Trophoblast cell (in vitro differentiated cells and primary cell): ENCODE measurements at regions not wholly inside any gene's neighbourhood (a gene's known extent, or its start where the extent isn't known, plus 50 kb on each side); places are given as distances from the start of the nearest gene placed in this dataset.

Source experiments
- DNase-seq, 2 donors: peaks; one replicate each; pipeline ENCODE4 v3.0.0-alpha.2; 2016
- H2AFZ ChIP-seq: 2 replicates; pipeline ENCODE4 v1.6.1; 2013; ENCODE audit warnings: low read length, moderate library complexity, mild to moderate bottlenecking; ENCODE audit not compliant: insufficient read depth, poor library complexity
- H2AK5ac ChIP-seq: 2 replicates; pipeline ENCODE4 v1.6.1; 2013; ENCODE audit warnings: mild to moderate bottlenecking, low read length
- H2BK120ac ChIP-seq: 2 replicates; pipeline ENCODE4 v1.6.1; 2013; ENCODE audit warnings: low read length, mild to moderate bottlenecking, moderate library complexity; ENCODE audit not compliant: insufficient read depth, poor library complexity
- H2BK12ac ChIP-seq: 2 replicates; pipeline ENCODE4 v1.6.1; 2013; ENCODE audit warnings: mild to moderate bottlenecking, low read length, moderate library complexity
- H2BK5ac ChIP-seq: 2 replicates; pipeline ENCODE4 v1.6.1; 2013; ENCODE audit warnings: low read length, low read depth, moderate library complexity, mild to moderate bottlenecking; ENCODE audit not compliant: poor library complexity
- H3K14ac ChIP-seq: 2 replicates; pipeline ENCODE4 v1.6.1; 2013; ENCODE audit warnings: mild to moderate bottlenecking, low read length
- H3K18ac ChIP-seq: 2 replicates; pipeline ENCODE4 v1.6.1; 2013; ENCODE audit warnings: mild to moderate bottlenecking, low read length
- H3K23ac ChIP-seq: 2 replicates; pipeline ENCODE4 v1.6.1; 2013; ENCODE audit warnings: low read length
- H3K27ac ChIP-seq: 2 replicates; pipeline ENCODE4 v1.5.1; 2013; ENCODE audit warnings: low read depth, mild to moderate bottlenecking, inconsistent platforms, low read length, moderate library complexity
- H3K27me3 ChIP-seq: 2 replicates; pipeline ENCODE4 v1.6.1; 2013; ENCODE audit warnings: inconsistent platforms, mild to moderate bottlenecking, low read length, moderate library complexity; ENCODE audit not compliant: insufficient read depth
- H3K36me3 ChIP-seq, 2 experiments: 1 replicate in 1 of 2; 2 replicates in 1 of 2; pipeline ENCODE4 v1.6.1; 2013; ENCODE audit warnings: low read length in 2 of 2, mild to moderate bottlenecking in 2 of 2, moderate library complexity in 1 of 2; ENCODE audit not compliant: insufficient read depth in 2 of 2, control insufficient read depth in 1 of 2
- H3K4ac ChIP-seq: 2 replicates; pipeline ENCODE4 v1.6.1; 2013; ENCODE audit warnings: low read depth, mild to moderate bottlenecking, low read length, moderate library complexity
- H3K4me1 ChIP-seq, 2 experiments: 1 replicate in 1 of 2; 2 replicates in 1 of 2; pipeline ENCODE4 v1.6.1; 2013; ENCODE audit warnings: low read length in 2 of 2, mild to moderate bottlenecking in 2 of 2, moderate library complexity in 1 of 2; ENCODE audit not compliant: insufficient read depth in 2 of 2, control insufficient read depth in 1 of 2
- H3K4me2 ChIP-seq: 2 replicates; pipeline ENCODE4 v1.6.1; 2013; ENCODE audit warnings: inconsistent platforms, mild to moderate bottlenecking, low read length, moderate library complexity
- H3K4me3 ChIP-seq: 2 replicates; pipeline ENCODE4 v1.5.1; 2013; ENCODE audit warnings: mild to moderate bottlenecking, low read depth, low read length, inconsistent platforms
- H3K79me1 ChIP-seq: one replicate; pipeline ENCODE4 v1.6.1; 2013; ENCODE audit warnings: low read length
- H3K79me2 ChIP-seq: 2 replicates; pipeline ENCODE4 v1.6.1; 2013; ENCODE audit warnings: low read length, mild to moderate bottlenecking; ENCODE audit not compliant: control insufficient read depth, insufficient read depth, poor library complexity
- H3K9ac ChIP-seq: 2 replicates; pipeline ENCODE4 v1.6.1; 2013; ENCODE audit warnings: mild to moderate bottlenecking, low read length
- H3K9me3 ChIP-seq: 2 replicates; pipeline ENCODE4 v1.6.1; 2013; ENCODE audit warnings: low read depth, mild to moderate bottlenecking, control low read depth, inconsistent platforms, low read length; ENCODE audit not compliant: insufficient read depth
- H4K12ac ChIP-seq: 2 replicates; pipeline ENCODE4 v1.6.1; 2013; ENCODE audit warnings: low read depth, mild to moderate bottlenecking, low read length, moderate library complexity
- H4K8ac ChIP-seq: 2 replicates; pipeline ENCODE4 v1.6.1; 2013; ENCODE audit warnings: low read depth, mild to moderate bottlenecking, low read length, moderate library complexity
- H4K91ac ChIP-seq: one replicate; pipeline ENCODE4 v1.6.1; 2013; ENCODE audit warnings: low read depth, mild to moderate bottlenecking, low read length, moderate library complexity
- WGBS: extraction: QIAGEN DNeasy Blood & Tissue Kit; methylation state at CpG from one replicate; pipeline ENCODE4 v1.1.7; 2013; ENCODE audit warnings: missing lambda C conversion rate; ENCODE audit not compliant: insufficient read length, insufficient coverage; ENCODE audit errors: extremely low coverage; 5-methylcytosine and 5-hydroxymethylcytosine counted together

GRCh38 chr18:75679331-75679730 lies 251.8 kb upstream of the SMIM21 start:
- no peak overlapping the region for H2AFZ ChIP-seq
- H2AK5ac ChIP-seq: no peak overlapping the region
- H3K23ac ChIP-seq: no peak overlapping the region
- no peak overlapping the region for H2BK5ac ChIP-seq
- H3K4me3 ChIP-seq: no peak overlapping the region
- H3K4ac ChIP-seq: no peak overlapping the region
- H3K36me3 ChIP-seq: no peaks in the 10 kb centered on the region
- no peak overlapping the region for H3K18ac ChIP-seq
- H3K4me2 ChIP-seq: no peak overlapping the region
- no peaks in the 10 kb centered on the region for H3K9me3 ChIP-seq
- no peak overlapping the region for H3K9ac ChIP-seq
- no peaks in the 10 kb centered on the region for H3K79me2 ChIP-seq
- no peaks in the 10 kb centered on the region for H3K4me1 ChIP-seq
- no peaks in the 10 kb centered on the region for H3K27me3 ChIP-seq
- no peaks in the 10 kb centered on the region for H3K79me1 ChIP-seq
- no peak overlapping the region for H3K27ac ChIP-seq
- no peak overlapping the region for H4K91ac ChIP-seq
- H3K14ac ChIP-seq: no peak overlapping the region
- no peak for DNase-seq
- no peak overlapping the region for H4K8ac ChIP-seq
- H2BK12ac ChIP-seq: no peak overlapping the region
- no peak overlapping the region for H2BK120ac ChIP-seq
- WGBS: no CpG with 5 or more reads among the region's 13 CpGs
- no peak overlapping the region for H4K12ac ChIP-seq

DNA sequence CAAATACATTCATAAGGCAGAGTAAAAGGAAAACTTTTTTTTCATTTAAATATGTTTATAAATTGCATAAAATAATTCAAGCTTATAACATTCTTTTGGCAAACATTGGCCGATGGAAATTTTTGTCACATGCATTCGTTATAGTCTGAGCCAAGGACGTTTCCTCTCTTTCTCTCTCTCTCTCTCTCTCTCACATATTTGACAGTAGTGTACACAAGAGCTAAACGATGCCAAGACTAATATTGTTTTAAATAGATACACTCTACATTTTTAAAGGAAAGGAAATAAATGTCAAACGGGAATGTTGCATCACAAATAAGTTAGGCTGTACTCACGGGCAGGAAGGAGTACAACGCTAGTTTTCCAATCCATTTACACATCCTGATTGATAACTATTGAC lies 251.1 kb upstream of the SMIM21 start:
- Histone ChIP-seq H3K4me2 (no peak overlapping the region), H3K23ac (no peak overlapping the region), H3K18ac (no peak overlapping the region), H3K14ac (no peak overlapping the region), H3K27ac (no peak overlapping the region), H3K4ac (no peak overlapping the region), H4K91ac (no peak overlapping the region), H3K79me1 (no peaks in the 10 kb centered on the region), H4K8ac (no peak overlapping the region), H2AK5ac (no peak overlapping the region), H3K4me1 (no peaks in the 10 kb centered on the region), H3K9ac (no peak overlapping the region), H3K9me3 (no peaks in the 10 kb centered on the region), H3K36me3 (no peaks in the 10 kb centered on the region), H2AFZ (no peak overlapping the region), H2BK5ac (no peak overlapping the region), H3K27me3 (no peaks in the 10 kb centered on the region), H2BK120ac (no peak overlapping the region), H4K12ac (no peak overlapping the region), H2BK12ac (no peak overlapping the region), H3K4me3 (no peak overlapping the region), H3K79me2 (no peaks in the 10 kb centered on the region)
- no peak for DNase-seq
- no CpG with 5 or more reads among the region's 7 CpGs for WGBS

- no peak overlapping the region for H2AK5ac ChIP-seq
- no peaks in the 10 kb centered on the region for H3K79me2 ChIP-seq
- H3K27ac ChIP-seq: no peak overlapping the region
- H3K23ac ChIP-seq: no peak overlapping the region
- H4K91ac ChIP-seq: no peak overlapping the region
- no peak overlapping the region for H2AFZ ChIP-seq
- no peak overlapping the region for H3K4ac ChIP-seq
- no peak overlapping the region for H4K8ac ChIP-seq
- H4K12ac ChIP-seq: no peak overlapping the region
- H3K36me3 ChIP-seq: no peaks in the 10 kb centered on the region
- no CpG with 5 or more reads among the region's 2 CpGs for WGBS
- H2BK120ac ChIP-seq: no peak overlapping the region
- H3K9ac ChIP-seq: no peak overlapping the region
- no peak for DNase-seq
- no peaks in the 10 kb centered on the region for H3K4me1 ChIP-seq
- no peaks in the 10 kb centered on the region for H3K27me3 ChIP-seq
- no peak overlapping the region for H3K18ac ChIP-seq
- H2BK5ac ChIP-seq: no peak overlapping the region
- no peak overlapping the region for H3K4me2 ChIP-seq
- H3K79me1 ChIP-seq: no peaks in the 10 kb centered on the region
- no peak overlapping the region for H3K14ac ChIP-seq
- H2BK12ac ChIP-seq: no peak overlapping the region
- no peaks in the 10 kb centered on the region for H3K9me3 ChIP-seq
- no peak overlapping the region for H3K4me3 ChIP-seq
These were observed 250.4 kb upstream of the SMIM21 start for GRCh38 chr18:75677696-75678455.

- H3K36me3 ChIP-seq: no peaks in the 10 kb centered on the region
- H2AFZ ChIP-seq: no peak overlapping the region
- no peak overlapping the region for H4K8ac ChIP-seq
- no peaks in the 10 kb centered on the region for H3K27me3 ChIP-seq
- no peak overlapping the region for H3K18ac ChIP-seq
- H3K4me2 ChIP-seq: no peak overlapping the region
- no peak overlapping the region for H3K23ac ChIP-seq
- WGBS: no CpG with 5 or more reads among the region's 1 CpG
- H4K91ac ChIP-seq: no peak overlapping the region
- no peaks in the 10 kb centered on the region for H3K4me1 ChIP-seq
- no peaks in the 10 kb centered on the region for H3K79me1 ChIP-seq
- no peak overlapping the region for H3K14ac ChIP-seq
- no peak for DNase-seq
- no peak overlapping the region for H2BK5ac ChIP-seq
- H4K12ac ChIP-seq: no peak overlapping the region
- no peak overlapping the region for H2AK5ac ChIP-seq
- H3K79me2 ChIP-seq: no peaks in the 10 kb centered on the region
- H3K4ac ChIP-seq: no peak overlapping the region
- no peak overlapping the region for H2BK12ac ChIP-seq
- no peaks in the 10 kb centered on the region for H3K9me3 ChIP-seq
- H2BK120ac ChIP-seq: no peak overlapping the region
- H3K9ac ChIP-seq: no peak overlapping the region
- H3K4me3 ChIP-seq: no peak overlapping the region
- H3K27ac ChIP-seq: no peak overlapping the region
These were observed 233.4 kb upstream of the SMIM21 start for GRCh38 chr18:75660932-75661331.
